Adrenal gland (tissue), 5 donors: ENCODE measurements at regions not wholly inside any gene's neighbourhood (a gene's known extent, or its start where the extent isn't known, plus 50 kb on each side); places are given as distances from the start of the nearest gene placed in this dataset.

Experiments
- CTCF ChIP-seq, 6 experiments: fragments of 450-650 bp in 4 of 6; fragments of 200-600 bp in 2 of 6; sonication (generic) in 1 of 6; IDR thresholded peaks; 1 replicate in 5 of 6; 2 replicates in 1 of 6; pipeline versions ENCODE4 v1.5.1 to v1.8.0; 2016 to 2021; ENCODE audit warnings: antibody characterized with exemption in 6 of 6, mild to moderate bottlenecking in 2 of 6, moderate library complexity in 1 of 6
- POLR2A ChIP-seq, 2 donors: fragments of 450-650 bp; IDR thresholded peaks; one replicate each; pipeline ENCODE4 v1.6.1; 2017; ENCODE audit warnings: antibody characterized with exemption in 2 of 2, mild to moderate bottlenecking in 2 of 2, moderate library complexity in 1 of 2
- donor health status: DM: no; HTN: no; CAD: no.

DNA sequence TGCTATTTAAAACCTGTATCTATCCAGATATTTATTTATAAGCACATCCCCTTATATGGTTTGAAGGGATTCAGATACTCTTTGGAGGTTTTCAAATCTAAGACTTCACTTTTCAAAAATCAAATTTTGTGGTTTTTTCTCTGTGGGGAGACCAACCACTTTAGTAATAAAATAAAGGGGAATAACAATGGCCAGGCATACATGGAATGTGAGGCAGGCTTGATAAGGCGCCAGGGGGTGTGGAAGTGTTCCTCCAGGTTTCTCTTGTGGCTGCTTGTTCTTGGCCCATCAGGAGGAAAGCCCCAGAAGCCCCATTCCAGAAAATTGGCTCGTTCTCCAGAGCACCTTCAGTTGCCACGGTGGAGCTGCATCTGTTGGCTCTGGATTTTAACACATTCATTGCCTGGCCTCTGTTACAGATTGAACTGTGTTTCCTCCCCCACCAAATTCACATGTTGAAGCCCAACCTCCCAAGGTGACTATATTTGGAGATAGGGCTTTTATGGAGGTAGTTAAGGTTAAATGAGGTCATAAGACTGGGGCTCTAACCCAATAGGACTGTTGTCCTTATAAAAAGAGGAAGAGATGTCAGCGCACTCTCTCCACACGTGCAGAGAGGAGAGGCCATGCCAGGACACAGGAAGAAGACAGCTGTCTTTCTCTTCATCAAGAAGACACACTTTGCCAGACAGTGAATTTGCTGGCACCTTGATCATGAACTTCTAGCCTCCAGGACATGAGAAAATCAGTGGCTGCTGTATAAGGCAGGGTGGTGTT, 195.9 kb downstream of the TMEM38B start:
- TF ChIP-seq POLR2A (IDR thresholded peaks at IDR 0.05) (no peak), CTCF (IDR thresholded peaks at IDR 0.05) (no peak)
